ENCODE measurements at regions not wholly inside any gene's neighbourhood (a gene's known extent, or its start where the extent isn't known, plus 50 kb on each side); places are given as distances from the start of the nearest gene placed in this dataset.

- Histone ChIP-seq H3K4me1 (ENCODE audit: insufficient read depth, low read length) (no peaks in the 10 kb centered on the region), H3K9ac (ENCODE audit: low read depth, low read length) (no peak overlapping the region), H3K9me3 (ENCODE audit: control insufficient read depth, insufficient read depth, low read length) (no peaks in the 10 kb centered on the region), H3K36me3 (ENCODE audit: insufficient read depth, low read length) (no peaks in the 10 kb centered on the region)
Measured at GRCh38 chr2:41917587-41917986, 130.2 kb upstream of the PKDCC start.

- Histone ChIP-seq H3K9ac (ENCODE audit: low read depth, low read length) (no peak overlapping the region), H3K36me3 (ENCODE audit: insufficient read depth, low read length) (no peaks in the 10 kb centered on the region), H3K4me1 (ENCODE audit: insufficient read depth, low read length) (no peaks in the 10 kb centered on the region), H3K9me3 (ENCODE audit: control insufficient read depth, insufficient read depth, low read length) (no peaks in the 10 kb centered on the region)
Measured at GRCh38 chr2:41919135-41919534, 128.7 kb upstream of the PKDCC start.

GRCh38 chr2:41920181-41920580 lies 127.6 kb upstream of the PKDCC start:
- H3K9ac ChIP-seq (ENCODE audit: low read depth, low read length): no peak overlapping the region
- no peaks in the 10 kb centered on the region for H3K36me3 ChIP-seq (ENCODE audit: insufficient read depth, low read length)
- H3K4me1 ChIP-seq (ENCODE audit: insufficient read depth, low read length): no peaks in the 10 kb centered on the region
- H3K9me3 ChIP-seq (ENCODE audit: control insufficient read depth, insufficient read depth, low read length): no peaks in the 10 kb centered on the region

- Histone ChIP-seq H3K36me3 (ENCODE audit: insufficient read depth, low read length) (no peaks in the 10 kb centered on the region), H3K4me1 (ENCODE audit: insufficient read depth, low read length) (no peaks in the 10 kb centered on the region)
Measured at GRCh38 chr2:41920812-41921211, 127.0 kb upstream of the PKDCC start.

GRCh38 chr2:41922177-41922576 lies 125.6 kb upstream of the PKDCC start:
- Histone ChIP-seq H3K4me1 (ENCODE audit: insufficient read depth, low read length) (no peaks in the 10 kb centered on the region), H3K9ac (ENCODE audit: low read depth, low read length) (no peak overlapping the region), H3K36me3 (ENCODE audit: insufficient read depth, low read length) (no peaks in the 10 kb centered on the region), H3K9me3 (ENCODE audit: control insufficient read depth, insufficient read depth, low read length) (no peaks in the 10 kb centered on the region)

More at GRCh38 chr2:41920812-41921211, 127.0 kb upstream of the PKDCC start:
- Histone ChIP-seq H3K9me3 (ENCODE audit: control insufficient read depth, insufficient read depth, low read length) (no peaks in the 10 kb centered on the region), H3K9ac (ENCODE audit: low read depth, low read length) (no peak overlapping the region)

GRCh38 chr2:41923156-41923786 lies 124.5 kb upstream of the PKDCC start:
- Histone ChIP-seq H3K9ac (ENCODE audit: low read depth, low read length) (no peak overlapping the region), H3K4me1 (ENCODE audit: insufficient read depth, low read length) (no peaks in the 10 kb centered on the region), H3K36me3 (ENCODE audit: insufficient read depth, low read length) (no peaks in the 10 kb centered on the region), H3K9me3 (ENCODE audit: control insufficient read depth, insufficient read depth, low read length) (no peaks in the 10 kb centered on the region)

- H3K9me3 ChIP-seq (ENCODE audit: control insufficient read depth, insufficient read depth, low read length): no peaks in the 10 kb centered on the region
- no peak overlapping the region for H3K9ac ChIP-seq (ENCODE audit: low read depth, low read length)
- H3K4me1 ChIP-seq (ENCODE audit: insufficient read depth, low read length): peaks cover 3% of the 10 kb centered on the region; the same call in 1 of the 2 replicates
- H3K36me3 ChIP-seq (ENCODE audit: insufficient read depth, low read length): no peaks in the 10 kb centered on the region
Measured at GRCh38 chr2:41924024-41924423, 123.8 kb upstream of the PKDCC start.

GRCh38 chr2:41924709-41925408 lies 123.0 kb upstream of the PKDCC start:
- H3K4me1 ChIP-seq (ENCODE audit: insufficient read depth, low read length): peaks cover 3% of the 10 kb centered on the region; the same call in 1 of the 2 replicates
- H3K36me3 ChIP-seq (ENCODE audit: insufficient read depth, low read length): no peaks in the 10 kb centered on the region
- H3K9ac ChIP-seq (ENCODE audit: low read depth, low read length): no peak overlapping the region
- no peaks in the 10 kb centered on the region for H3K9me3 ChIP-seq (ENCODE audit: control insufficient read depth, insufficient read depth, low read length)

GRCh38 chr2:41925712-41926111 lies 122.1 kb upstream of the PKDCC start:
- H3K9ac ChIP-seq (ENCODE audit: low read depth, low read length): no peak overlapping the region
- no peaks in the 10 kb centered on the region for H3K9me3 ChIP-seq (ENCODE audit: control insufficient read depth, insufficient read depth, low read length)
- no peaks in the 10 kb centered on the region for H3K36me3 ChIP-seq (ENCODE audit: insufficient read depth, low read length)
- H3K4me1 ChIP-seq (ENCODE audit: insufficient read depth, low read length): peaks cover 3% of the 10 kb centered on the region; the same call in 1 of the 2 replicates

- peaks cover 3% of the 10 kb centered on the region; the same call in 1 of the 2 replicates for H3K4me1 ChIP-seq (ENCODE audit: insufficient read depth, low read length)
- H3K9me3 ChIP-seq (ENCODE audit: control insufficient read depth, insufficient read depth, low read length): no peaks in the 10 kb centered on the region
- no peak overlapping the region for H3K9ac ChIP-seq (ENCODE audit: low read depth, low read length)
- H3K36me3 ChIP-seq (ENCODE audit: insufficient read depth, low read length): no peaks in the 10 kb centered on the region
Measured at GRCh38 chr2:41926614-41927580, 120.9 kb upstream of the PKDCC start.

- Histone ChIP-seq H3K36me3 (ENCODE audit: insufficient read depth, low read length) (no peaks in the 10 kb centered on the region), H3K9me3 (ENCODE audit: control insufficient read depth, insufficient read depth, low read length) (no peaks in the 10 kb centered on the region), H3K9ac (ENCODE audit: low read depth, low read length) (no peak overlapping the region), H3K4me1 (ENCODE audit: insufficient read depth, low read length) (peaks cover 3% of the 10 kb centered on the region; the same call in 1 of the 2 replicates)
Measured at GRCh38 chr2:41927581-41928264, 120.1 kb upstream of the PKDCC start.

GRCh38 chr2:41928526-41928925 lies 119.3 kb upstream of the PKDCC start:
- Histone ChIP-seq H3K9ac (ENCODE audit: low read depth, low read length) (no peak overlapping the region), H3K9me3 (ENCODE audit: control insufficient read depth, insufficient read depth, low read length) (no peaks in the 10 kb centered on the region), H3K4me1 (ENCODE audit: insufficient read depth, low read length) (peaks cover 5% of the 10 kb centered on the region; the same call in 1 of the 2 replicates), H3K36me3 (ENCODE audit: insufficient read depth, low read length) (no peaks in the 10 kb centered on the region)

GRCh38 chr2:41930807-41931566 lies 116.8 kb upstream of the PKDCC start:
- Histone ChIP-seq H3K4me1 (ENCODE audit: insufficient read depth, low read length) (peaks cover 14% of the 10 kb centered on the region; the same call in 1 of the 2 replicates), H3K9ac (ENCODE audit: low read depth, low read length) (no peak overlapping the region), H3K9me3 (ENCODE audit: control insufficient read depth, insufficient read depth, low read length) (no peaks in the 10 kb centered on the region), H3K36me3 (ENCODE audit: insufficient read depth, low read length) (no peaks in the 10 kb centered on the region)

All from ES-I3 (cell line).